ENCODE measurements at regions not wholly inside any gene's neighbourhood (a gene's known extent, or its start where the extent isn't known, plus 50 kb on each side); places are given as distances from the start of the nearest gene placed in this dataset.

DNA sequence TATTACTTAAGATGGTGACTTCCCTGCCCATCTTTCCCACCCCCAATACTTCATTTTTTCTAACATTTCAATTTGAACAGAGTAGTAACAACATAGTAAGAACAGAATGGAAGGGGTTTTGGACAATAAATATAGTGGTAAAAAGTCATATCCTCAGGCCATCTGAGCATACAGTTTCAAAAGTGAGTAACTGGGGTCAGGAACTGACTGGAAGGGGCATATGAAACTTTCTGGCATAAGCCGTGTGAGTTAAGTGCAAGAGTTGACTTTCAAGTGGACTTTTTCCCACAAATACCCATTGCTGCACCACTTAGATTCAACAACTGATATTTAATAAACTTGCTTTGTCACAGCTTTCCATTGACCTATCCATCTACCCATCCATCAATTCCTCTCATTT is 153.5 kb upstream of the IL12A start:
- TF ChIP-seq POLR2A (IDR thresholded peaks at IDR 0.05), result no peak
- TF ChIP-seq, protein P1, sequence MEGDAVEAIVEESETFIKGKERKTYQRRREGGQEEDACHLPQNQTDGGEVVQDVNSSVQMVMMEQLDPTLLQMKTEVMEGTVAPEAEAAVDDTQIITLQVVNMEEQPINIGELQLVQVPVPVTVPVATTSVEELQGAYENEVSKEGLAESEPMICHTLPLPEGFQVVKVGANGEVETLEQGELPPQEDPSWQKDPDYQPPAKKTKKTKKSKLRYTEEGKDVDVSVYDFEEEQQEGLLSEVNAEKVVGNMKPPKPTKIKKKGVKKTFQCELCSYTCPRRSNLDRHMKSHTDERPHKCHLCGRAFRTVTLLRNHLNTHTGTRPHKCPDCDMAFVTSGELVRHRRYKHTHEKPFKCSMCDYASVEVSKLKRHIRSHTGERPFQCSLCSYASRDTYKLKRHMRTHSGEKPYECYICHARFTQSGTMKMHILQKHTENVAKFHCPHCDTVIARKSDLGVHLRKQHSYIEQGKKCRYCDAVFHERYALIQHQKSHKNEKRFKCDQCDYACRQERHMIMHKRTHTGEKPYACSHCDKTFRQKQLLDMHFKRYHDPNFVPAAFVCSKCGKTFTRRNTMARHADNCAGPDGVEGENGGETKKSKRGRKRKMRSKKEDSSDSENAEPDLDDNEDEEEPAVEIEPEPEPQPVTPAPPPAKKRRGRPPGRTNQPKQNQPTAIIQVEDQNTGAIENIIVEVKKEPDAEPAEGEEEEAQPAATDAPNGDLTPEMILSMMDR (IDR thresholded peaks at IDR 0.05), result no peak
